ENCODE measurements at regions not wholly inside any gene's neighbourhood (a gene's known extent, or its start where the extent isn't known, plus 50 kb on each side); places are given as distances from the start of the nearest gene placed in this dataset.

DNA sequence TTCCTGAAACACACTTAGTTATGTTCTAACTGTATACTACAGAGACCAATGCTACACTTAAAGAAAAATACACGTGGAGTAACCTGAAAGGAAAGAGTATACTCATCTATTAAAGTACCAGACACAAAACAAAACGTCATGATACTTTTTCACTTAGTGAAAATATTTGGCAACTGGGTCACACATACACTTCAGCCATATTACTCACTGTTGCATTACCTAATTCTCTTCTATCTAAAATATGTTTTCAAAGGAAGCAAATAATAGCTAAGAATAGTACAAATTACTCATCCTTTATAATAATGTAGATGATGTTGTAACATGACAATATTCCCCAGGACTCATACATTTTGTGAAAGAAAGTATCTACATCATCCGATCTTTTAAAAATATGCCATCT lies 76.5 kb upstream of the EPB41L3 start:
- TF ChIP-seq, protein P1, sequence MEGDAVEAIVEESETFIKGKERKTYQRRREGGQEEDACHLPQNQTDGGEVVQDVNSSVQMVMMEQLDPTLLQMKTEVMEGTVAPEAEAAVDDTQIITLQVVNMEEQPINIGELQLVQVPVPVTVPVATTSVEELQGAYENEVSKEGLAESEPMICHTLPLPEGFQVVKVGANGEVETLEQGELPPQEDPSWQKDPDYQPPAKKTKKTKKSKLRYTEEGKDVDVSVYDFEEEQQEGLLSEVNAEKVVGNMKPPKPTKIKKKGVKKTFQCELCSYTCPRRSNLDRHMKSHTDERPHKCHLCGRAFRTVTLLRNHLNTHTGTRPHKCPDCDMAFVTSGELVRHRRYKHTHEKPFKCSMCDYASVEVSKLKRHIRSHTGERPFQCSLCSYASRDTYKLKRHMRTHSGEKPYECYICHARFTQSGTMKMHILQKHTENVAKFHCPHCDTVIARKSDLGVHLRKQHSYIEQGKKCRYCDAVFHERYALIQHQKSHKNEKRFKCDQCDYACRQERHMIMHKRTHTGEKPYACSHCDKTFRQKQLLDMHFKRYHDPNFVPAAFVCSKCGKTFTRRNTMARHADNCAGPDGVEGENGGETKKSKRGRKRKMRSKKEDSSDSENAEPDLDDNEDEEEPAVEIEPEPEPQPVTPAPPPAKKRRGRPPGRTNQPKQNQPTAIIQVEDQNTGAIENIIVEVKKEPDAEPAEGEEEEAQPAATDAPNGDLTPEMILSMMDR (conservative IDR thresholded peaks at IDR 0.05; ENCODE audit: low read depth, low read length), result no peak
- no peak for DNase-seq (ENCODE audit: low read depth)
- H3K4me3 ChIP-seq (ENCODE audit: low read length), result no peak overlapping the region

DNA sequence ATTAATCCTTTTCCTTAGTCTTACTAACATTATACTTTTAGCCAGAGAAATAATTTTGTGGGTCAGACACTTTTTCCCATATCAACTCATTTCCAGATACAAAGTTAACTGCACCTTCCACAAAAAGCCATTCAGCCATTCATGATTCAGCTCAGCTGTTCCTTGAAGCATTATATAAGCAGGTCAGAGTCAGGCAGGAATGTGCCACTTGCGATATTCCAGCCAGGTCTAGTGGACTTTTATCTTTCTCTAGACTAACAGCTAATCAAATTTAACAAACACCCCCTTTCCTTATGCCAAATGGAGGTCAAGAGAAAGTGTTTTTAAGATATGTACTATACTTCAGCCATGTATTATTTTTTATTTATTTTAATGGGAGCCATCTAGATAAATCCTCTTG lies 75.6 kb upstream of the EPB41L3 start:
- no peak overlapping the region for H3K4me3 ChIP-seq (ENCODE audit: low read length)
- TF ChIP-seq, protein P1 (conservative IDR thresholded peaks at IDR 0.05; ENCODE audit: low read depth, low read length), result no peak
- DNase-seq (ENCODE audit: low read depth), result no peak

DNA sequence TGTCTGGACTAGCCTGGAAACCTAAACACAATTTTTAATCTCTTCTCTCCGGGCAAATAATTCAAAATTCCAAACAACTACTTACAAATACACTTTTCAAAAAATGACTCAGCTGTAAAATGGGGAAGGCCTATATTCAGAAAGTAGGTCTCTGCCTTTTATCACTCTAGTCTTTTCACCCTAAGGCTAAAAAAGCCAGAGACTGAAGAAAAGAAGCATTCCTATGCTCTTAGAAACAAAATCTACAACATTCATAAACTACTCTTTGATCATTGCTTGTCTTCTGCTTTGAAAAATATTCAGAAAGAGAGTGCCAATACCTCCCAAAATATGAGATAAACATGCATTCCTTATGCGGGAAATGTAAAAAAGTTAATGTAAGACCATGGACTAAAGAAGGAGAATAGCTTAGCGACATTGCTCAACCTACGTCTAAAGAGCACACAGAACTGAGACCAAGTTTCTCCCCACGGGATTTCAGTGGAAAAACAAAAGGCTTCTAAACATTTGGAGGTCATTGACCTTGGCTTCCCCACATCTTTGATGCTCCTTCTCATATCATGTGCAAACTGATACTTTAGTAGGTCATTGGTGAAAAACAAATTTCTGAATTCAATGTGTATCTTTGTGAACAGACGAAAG lies 74.4 kb upstream of the EPB41L3 start:
- no peak overlapping the region for H3K4me3 ChIP-seq (ENCODE audit: low read length)
- TF ChIP-seq, protein P1 (conservative IDR thresholded peaks at IDR 0.05; ENCODE audit: low read depth, low read length), result no peak
- no peak for DNase-seq (ENCODE audit: low read depth)

DNA sequence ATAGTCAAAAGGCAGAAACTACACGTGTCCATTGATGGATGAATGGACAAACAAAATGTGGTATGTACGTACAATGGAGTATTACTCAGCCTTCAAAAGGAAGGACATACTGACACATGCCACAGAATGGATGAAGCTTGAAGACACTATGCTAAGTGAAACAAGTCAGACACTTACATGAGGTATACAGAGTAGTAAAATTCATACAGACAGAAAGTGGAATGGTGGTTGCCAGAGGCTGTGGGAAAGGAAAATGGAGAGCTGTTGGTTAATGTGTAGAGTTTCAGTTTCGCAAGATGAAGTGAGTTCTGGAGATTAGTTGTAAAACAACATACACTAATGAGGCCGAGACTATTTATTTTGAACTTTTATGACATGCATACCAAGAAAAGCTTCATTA lies 67.4 kb upstream of the EPB41L3 start:
- H3K4me3 ChIP-seq (ENCODE audit: low read length), result no peak overlapping the region
- DNase-seq (ENCODE audit: low read depth), result no peak
- TF ChIP-seq, protein P1 (conservative IDR thresholded peaks at IDR 0.05; ENCODE audit: low read depth, low read length), result no peak

DNA sequence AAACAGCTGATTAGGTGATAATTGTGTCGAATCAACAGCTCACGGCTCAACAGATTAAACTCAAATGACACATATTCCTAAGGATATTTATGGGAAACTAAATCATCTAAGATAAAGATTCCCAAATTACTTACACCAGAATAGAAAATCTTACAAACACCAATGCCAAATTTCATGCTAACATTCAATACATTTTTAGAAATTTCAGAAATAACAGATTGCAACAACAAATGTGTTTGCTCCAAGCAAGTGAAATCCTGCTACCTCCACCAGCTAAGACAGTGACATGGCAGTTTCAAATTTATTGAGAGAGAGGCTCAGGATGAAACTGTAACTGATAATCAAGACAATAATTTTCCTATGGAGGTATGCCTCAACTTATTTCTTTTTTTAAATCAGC lies 65.0 kb upstream of the EPB41L3 start:
- TF ChIP-seq, protein P1 (conservative IDR thresholded peaks at IDR 0.05; ENCODE audit: low read depth, low read length), result no peak
- no peak overlapping the region for H3K4me3 ChIP-seq (ENCODE audit: low read length)
- DNase-seq (ENCODE audit: low read depth), result no peak

DNA sequence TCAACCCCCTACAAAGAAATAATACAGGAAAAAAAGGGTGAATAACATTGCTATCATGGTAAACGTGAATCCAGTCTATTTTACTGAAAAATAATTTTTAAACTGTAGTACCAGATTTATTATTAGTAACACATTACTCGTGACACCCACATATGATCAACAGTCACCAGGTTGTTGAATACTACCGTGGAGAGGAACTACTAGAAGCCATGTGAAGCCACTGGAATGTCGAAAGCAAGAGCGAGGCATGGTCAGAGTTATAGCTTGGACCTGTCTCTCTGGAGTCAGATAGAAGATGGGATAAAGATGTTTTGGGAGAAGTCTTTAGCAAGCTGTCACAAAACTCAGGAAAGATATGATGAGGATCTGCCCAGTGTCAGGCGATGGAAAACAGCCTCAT lies 63.2 kb upstream of the EPB41L3 start:
- H3K4me3 ChIP-seq (ENCODE audit: low read length), result no peak overlapping the region
- no peak for DNase-seq (ENCODE audit: low read depth)
- TF ChIP-seq, protein P1 (conservative IDR thresholded peaks at IDR 0.05; ENCODE audit: low read depth, low read length), result no peak

DNA sequence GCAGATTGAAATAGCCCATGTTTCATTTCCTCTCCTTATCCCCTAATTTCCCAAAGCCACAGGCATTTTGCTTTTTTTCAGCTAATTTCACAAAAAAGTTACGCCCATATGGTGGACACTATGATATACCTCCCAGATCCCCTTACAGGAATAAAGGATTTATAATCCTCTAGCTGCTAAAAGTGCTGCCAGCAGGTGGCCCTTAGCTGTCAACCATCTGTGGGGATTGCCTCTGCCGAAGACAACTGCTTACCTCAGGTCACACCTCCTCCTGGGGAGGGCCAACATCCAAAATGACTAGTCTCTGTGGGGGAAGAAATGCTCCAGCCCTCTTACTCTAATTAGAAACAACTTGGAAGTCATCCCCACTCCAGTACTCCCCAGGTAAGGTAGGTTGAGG lies 61.0 kb upstream of the EPB41L3 start:
- TF ChIP-seq, protein P1 (conservative IDR thresholded peaks at IDR 0.05; ENCODE audit: low read depth, low read length), result peak; percentile 11
- H3K4me3 ChIP-seq (ENCODE audit: low read length), result no peak overlapping the region
- DNase-seq (ENCODE audit: low read depth), result no peak
